Breast epithelium (tissue), 3 donors: ENCODE measurements at regions not wholly inside any gene's neighbourhood (a gene's known extent, or its start where the extent isn't known, plus 50 kb on each side); places are given as distances from the start of the nearest gene placed in this dataset.

ENCODE experiments used
- POLR2AphosphoS5 ChIP-seq, 3 donors: sonication (generic); formaldehyde crosslinking; IDR thresholded peaks; one replicate each; pipeline ENCODE4 v1.6.1; 2017; ENCODE audit warnings: antibody characterized with exemption in 3 of 3
- TF ChIP-seq, protein P1 (sequence below), 3 donors: fragments of 450-650 bp; IDR thresholded peaks; one replicate each; pipeline ENCODE4 v1.5.1; 2016 to 2017; ENCODE audit warnings: antibody characterized with exemption in 3 of 3, mild to moderate bottlenecking in 3 of 3, moderate library complexity in 3 of 3

- TF ChIP-seq, protein P1, sequence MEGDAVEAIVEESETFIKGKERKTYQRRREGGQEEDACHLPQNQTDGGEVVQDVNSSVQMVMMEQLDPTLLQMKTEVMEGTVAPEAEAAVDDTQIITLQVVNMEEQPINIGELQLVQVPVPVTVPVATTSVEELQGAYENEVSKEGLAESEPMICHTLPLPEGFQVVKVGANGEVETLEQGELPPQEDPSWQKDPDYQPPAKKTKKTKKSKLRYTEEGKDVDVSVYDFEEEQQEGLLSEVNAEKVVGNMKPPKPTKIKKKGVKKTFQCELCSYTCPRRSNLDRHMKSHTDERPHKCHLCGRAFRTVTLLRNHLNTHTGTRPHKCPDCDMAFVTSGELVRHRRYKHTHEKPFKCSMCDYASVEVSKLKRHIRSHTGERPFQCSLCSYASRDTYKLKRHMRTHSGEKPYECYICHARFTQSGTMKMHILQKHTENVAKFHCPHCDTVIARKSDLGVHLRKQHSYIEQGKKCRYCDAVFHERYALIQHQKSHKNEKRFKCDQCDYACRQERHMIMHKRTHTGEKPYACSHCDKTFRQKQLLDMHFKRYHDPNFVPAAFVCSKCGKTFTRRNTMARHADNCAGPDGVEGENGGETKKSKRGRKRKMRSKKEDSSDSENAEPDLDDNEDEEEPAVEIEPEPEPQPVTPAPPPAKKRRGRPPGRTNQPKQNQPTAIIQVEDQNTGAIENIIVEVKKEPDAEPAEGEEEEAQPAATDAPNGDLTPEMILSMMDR (IDR thresholded peaks at IDR 0.05) = no peak
- no peak for TF ChIP-seq POLR2AphosphoS5 (IDR thresholded peaks at IDR 0.05)
Measured at GRCh38 chr20:55533632-55534031, 471.7 kb downstream of the CBLN4 start.
